WTC11 (cell line): ENCODE measurements at regions not wholly inside any gene's neighbourhood (a gene's known extent, or its start where the extent isn't known, plus 50 kb on each side); places are given as distances from the start of the nearest gene placed in this dataset.

Experiments used
- ATF1 ChIP-seq: sonication (generic); formaldehyde crosslinking; IDR thresholded peaks from 2 replicates; pipeline ENCODE4 v1.8.1; 2023; ENCODE audit warnings: mild to moderate bottlenecking, moderate library complexity, missing genetic modification reagents
- CBFB ChIP-seq: sonication (generic); formaldehyde crosslinking; IDR thresholded peaks from 2 replicates; pipeline ENCODE4 v1.8.1; 2022; ENCODE audit warnings: mild to moderate bottlenecking, low read depth, missing genetic modification reagents
- CTCF ChIP-seq: fragments of 200-600 bp; IDR thresholded peaks from 2 replicates; pipeline ENCODE4 v1.8.0; 2022; ENCODE audit warnings: antibody characterized with exemption
- E2F1 ChIP-seq: sonication (generic); formaldehyde crosslinking; IDR thresholded peaks from 2 replicates; pipeline ENCODE4 v1.8.0; 2022; ENCODE audit warnings: mild to moderate bottlenecking, missing genetic modification reagents
- JUN ChIP-seq: sonication (generic); formaldehyde crosslinking; IDR thresholded peaks from 2 replicates; pipeline ENCODE4 v1.8.0; 2023; ENCODE audit warnings: mild to moderate bottlenecking, missing genetic modification reagents
- MYBL2 ChIP-seq: sonication (generic); formaldehyde crosslinking; IDR thresholded peaks from 2 replicates; pipeline ENCODE4 v1.8.1; 2023; ENCODE audit warnings: mild to moderate bottlenecking, moderate library complexity, missing genetic modification reagents
- NFYB ChIP-seq: sonication (generic); formaldehyde crosslinking; conservative IDR thresholded peaks from 2 replicates; pipeline ENCODE4 v1.8.0; 2022; ENCODE audit warnings: low read depth, missing genetic modification reagents
- SP1 ChIP-seq: sonication (generic); formaldehyde crosslinking; conservative IDR thresholded peaks from 2 replicates; pipeline ENCODE4 v1.8.1; 2022; ENCODE audit warnings: missing genetic modification reagents
- ZBTB43 ChIP-seq: sonication (generic); formaldehyde crosslinking; IDR thresholded peaks from 2 replicates; pipeline ENCODE4 v1.8.1; 2023; ENCODE audit warnings: mild to moderate bottlenecking, missing genetic modification reagents
- ZNF121 ChIP-seq: sonication (generic); formaldehyde crosslinking; IDR thresholded peaks from 2 replicates; pipeline ENCODE4 v1.8.0; 2023; ENCODE audit warnings: missing genetic modification reagents
- ZNF219 ChIP-seq: sonication (generic); formaldehyde crosslinking; IDR thresholded peaks from 2 replicates; pipeline ENCODE4 v1.8.0; 2023; ENCODE audit warnings: missing genetic modification reagents, mild to moderate bottlenecking, borderline replicate concordance
- ZNF317 ChIP-seq: sonication (generic); formaldehyde crosslinking; IDR thresholded peaks from 2 replicates; pipeline ENCODE4 v1.8.1; 2023; ENCODE audit warnings: low read depth, mild to moderate bottlenecking, moderate library complexity, missing genetic modification reagents, borderline replicate concordance

GRCh38 chr3:144662729-144663128, 691.1 kb downstream of the DIPK2A start:
- TF ChIP-seq CTCF (no peak), ATF1 (CRISPR knock-in tag) (no peak), ZBTB43 (CRISPR knock-in tag) (no peak), ZNF219 (CRISPR knock-in tag) (no peak), MYBL2 (CRISPR knock-in tag) (no peak), ZNF121 (CRISPR knock-in tag) (no peak), SP1 (CRISPR knock-in tag) (no peak), JUN (CRISPR knock-in tag) (no peak), CBFB (no peak), E2F1 (CRISPR knock-in tag) (no peak), ZNF317 (CRISPR knock-in tag) (no peak), NFYB (no peak)
